Stimulated activated CD4-positive, alpha-beta T cell treated with anti-CD3 and anti-CD28 coated beads, TNF-alpha, amount 100 ng/mL, for 24 hours (primary cell): ENCODE measurements at regions not wholly inside any gene's neighbourhood (a gene's known extent, or its start where the extent isn't known, plus 50 kb on each side); places are given as distances from the start of the nearest gene placed in this dataset.
"Not testable (repeated sequence)": the region's sequence is repeated elsewhere in the genome, so short reads cannot be mapped to it uniquely, and the experiment has no call there.

ENCODE experiments used
- DNase-seq, 3 experiments: peaks; one replicate each; pipeline ENCODE4 v3.0.0-alpha.2; 2020; ENCODE audit warnings: low read depth in 3 of 3

GRCh38 chr15:24505216-24505615 is 170.4 kb upstream of the NPAP1 start:
- not testable (repeated sequence) for DNase-seq

GRCh38 chr15:24509714-24510113 is 165.9 kb upstream of the NPAP1 start:
- not testable (repeated sequence) for DNase-seq

GRCh38 chr15:24511598-24511997 is 164.0 kb upstream of the NPAP1 start:
- not testable (repeated sequence) for DNase-seq

- DNase-seq = not testable (repeated sequence)
Measured at GRCh38 chr15:24518772-24519171, 156.8 kb upstream of the NPAP1 start.

- not testable (repeated sequence) for DNase-seq
Measured at GRCh38 chr15:24531235-24531634, 144.3 kb upstream of the NPAP1 start.

- DNase-seq = not testable (repeated sequence)
Measured at GRCh38 chr15:24534032-24534431, 141.5 kb upstream of the NPAP1 start.

GRCh38 chr15:24557281-24557680 is 118.3 kb upstream of the NPAP1 start:
- DNase-seq = not testable (repeated sequence)

- no peak for DNase-seq
Measured at GRCh38 chr15:24607636-24608035, 67.9 kb upstream of the NPAP1 start.

GRCh38 chr15:24617646-24618045 is 57.9 kb upstream of the NPAP1 start:
- DNase-seq = no peak

GRCh38 chr15:24621630-24622215 is 53.9 kb upstream of the NPAP1 start:
- DNase-seq = no peak
